Stimulated activated naive CD8-positive, alpha-beta T cell treated with anti-CD3 and anti-CD28 coated beads, Interleukin-15, amount 100 ng/mL, for 72 hours (primary cell): ENCODE measurements at regions not wholly inside any gene's neighbourhood (a gene's known extent, or its start where the extent isn't known, plus 50 kb on each side); places are given as distances from the start of the nearest gene placed in this dataset.
A peak's percentile ranks its signal among the peaks of the same experiment; 100 is the strongest.

Experiments
- ATAC-seq: fragments of 150-1000 bp; cut with Tn5 transposase; 2 replicates; pipeline ENCODE4 v1.10.0; 2021; ENCODE audit warnings: mild to moderate bottlenecking, moderate library complexity
- DNase-seq, 2 donors: peaks; one replicate each; pipeline ENCODE4 v3.0.0; 2021 to 2022
- H3K27ac Mint-ChIP-seq, 2 donors: one replicate each; pipeline ENCODE4 v1.8.0; 2022; ENCODE audit warnings: mild to moderate bottlenecking in 2 of 2, mixed read lengths in 2 of 2, moderate library complexity in 2 of 2
- H3K27me3 Mint-ChIP-seq: one replicate; pipeline ENCODE4 v1.8.0; 2022; ENCODE audit warnings: mixed read lengths
- H3K4me1 Mint-ChIP-seq: one replicate; pipeline ENCODE4 v1.8.0; 2022; ENCODE audit warnings: mild to moderate bottlenecking, mixed read lengths
- H3K4me3 Mint-ChIP-seq, 2 donors: one replicate each; pipeline ENCODE4 v1.8.0; 2022; ENCODE audit warnings: mild to moderate bottlenecking in 2 of 2, mixed read lengths in 2 of 2, moderate library complexity in 1 of 2
- H3K9me3 Mint-ChIP-seq, 2 donors: one replicate each; pipeline ENCODE4 v1.8.0; 2022; ENCODE audit warnings: mixed read lengths in 2 of 2

DNA sequence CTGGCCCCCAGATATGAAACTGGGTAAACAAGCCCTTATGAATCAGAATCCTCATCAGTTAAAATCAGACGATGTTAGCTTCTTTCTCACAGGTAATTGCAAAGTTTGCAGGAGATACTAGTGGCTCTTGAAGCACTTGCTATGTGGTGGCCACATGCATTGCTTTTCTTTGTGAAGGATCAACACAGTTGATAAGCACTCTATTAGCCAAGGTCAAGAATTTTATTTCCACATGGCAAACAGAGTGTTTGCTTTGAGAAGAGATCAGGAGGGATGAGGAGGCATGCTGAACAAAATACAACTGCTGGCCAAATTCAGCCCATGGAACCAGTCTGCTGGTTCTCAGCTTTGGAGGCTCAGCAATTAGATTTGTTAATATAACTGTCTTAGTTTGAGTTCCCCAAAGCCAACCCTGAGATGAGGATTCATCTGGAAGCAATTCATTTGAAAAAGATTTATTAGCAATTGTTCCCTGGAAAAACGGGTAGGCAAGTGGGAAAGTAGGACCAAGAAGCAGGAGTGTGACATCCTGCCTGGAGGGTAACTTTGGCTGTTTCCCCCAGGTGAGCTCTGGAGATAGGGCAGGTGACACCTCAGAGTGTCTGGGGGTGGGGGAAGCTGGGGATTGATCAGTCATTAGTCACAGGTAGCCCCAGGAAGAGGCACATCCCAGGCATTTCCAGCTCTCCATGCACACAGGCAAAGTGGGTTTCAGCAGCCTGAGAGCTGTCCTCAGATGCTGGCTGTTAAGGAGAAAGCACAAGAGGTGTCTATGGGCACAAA is 180.3 kb downstream of the ABHD5 start:
- no peak overlapping the region for H3K4me3 Mint-ChIP-seq
- ATAC-seq = no peak
- no peaks in the 10 kb centered on the region for H3K9me3 Mint-ChIP-seq
- peaks cover 5% of the 10 kb centered on the region for H3K4me1 Mint-ChIP-seq
- no peak for DNase-seq
- H3K27ac Mint-ChIP-seq = no peak overlapping the region
- H3K27me3 Mint-ChIP-seq = peaks cover 48% of the 10 kb centered on the region

GRCh38 chr3:43871627-43872245 is 181.0 kb downstream of the ABHD5 start:
- Mint-ChIP-seq H3K27me3 (peaks cover 48% of the 10 kb centered on the region), H3K27ac (no peak overlapping the region), H3K4me1 (peaks cover 5% of the 10 kb centered on the region), H3K4me3 (no peak overlapping the region), H3K9me3 (no peaks in the 10 kb centered on the region)
- DNase-seq (no peak), ATAC-seq (no peak)

DNA sequence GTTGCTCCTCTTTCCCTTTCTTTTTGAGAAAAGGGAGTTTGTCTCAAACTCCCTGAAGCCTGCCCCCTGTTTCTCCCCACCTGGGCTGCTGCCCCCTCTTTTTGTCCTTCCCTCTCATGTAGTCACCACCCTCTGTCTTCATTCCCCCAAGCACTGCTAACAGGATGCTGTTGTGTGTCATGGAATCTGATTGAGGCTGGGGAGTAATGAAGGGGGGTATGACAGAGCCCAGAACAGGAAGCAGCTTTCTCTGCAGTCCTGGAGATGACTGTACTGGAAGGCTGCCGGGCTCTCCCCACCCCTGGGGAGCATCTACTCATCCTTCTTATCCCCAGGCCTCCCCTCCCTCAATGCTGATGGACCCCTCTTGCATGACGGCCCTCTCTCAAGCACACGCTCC is 181.6 kb downstream of the ABHD5 start:
- H3K27me3 Mint-ChIP-seq = peaks cover 51% of the 10 kb centered on the region
- ATAC-seq (no peak), DNase-seq (no peak)
- H3K4me1 Mint-ChIP-seq = peaks cover 5% of the 10 kb centered on the region
- no peaks in the 10 kb centered on the region for H3K9me3 Mint-ChIP-seq
- H3K27ac Mint-ChIP-seq = peak overlapping the region in 1 of 2 donors; percentile 42
- no peak overlapping the region for H3K4me3 Mint-ChIP-seq

GRCh38 chr3:43872901-43873300 is 182.2 kb downstream of the ABHD5 start:
- H3K27me3 Mint-ChIP-seq = peaks cover 55% of the 10 kb centered on the region
- H3K4me3 Mint-ChIP-seq = no peak overlapping the region
- DNase-seq (no peak), ATAC-seq (no peak)
- peaks cover 5% of the 10 kb centered on the region for H3K4me1 Mint-ChIP-seq
- no peaks in the 10 kb centered on the region for H3K9me3 Mint-ChIP-seq
- H3K27ac Mint-ChIP-seq = no peak overlapping the region

- no peak for DNase-seq
- Mint-ChIP-seq H3K4me1 (peaks cover 5% of the 10 kb centered on the region), H3K4me3 (no peak overlapping the region), H3K9me3 (no peaks in the 10 kb centered on the region), H3K27ac (no peak overlapping the region), H3K27me3 (peaks cover 47% of the 10 kb centered on the region)
- ATAC-seq = no peak
Measured at GRCh38 chr3:43873723-43874122, 183.0 kb downstream of the ABHD5 start.

- no peak for ATAC-seq
- Mint-ChIP-seq H3K4me3 (no peak overlapping the region), H3K27ac (no peak overlapping the region), H3K27me3 (peaks cover 42% of the 10 kb centered on the region), H3K9me3 (no peaks in the 10 kb centered on the region), H3K4me1 (peaks cover 5% of the 10 kb centered on the region)
- DNase-seq = no peak
Measured at GRCh38 chr3:43874290-43874689, 183.6 kb downstream of the ABHD5 start.

DNA sequence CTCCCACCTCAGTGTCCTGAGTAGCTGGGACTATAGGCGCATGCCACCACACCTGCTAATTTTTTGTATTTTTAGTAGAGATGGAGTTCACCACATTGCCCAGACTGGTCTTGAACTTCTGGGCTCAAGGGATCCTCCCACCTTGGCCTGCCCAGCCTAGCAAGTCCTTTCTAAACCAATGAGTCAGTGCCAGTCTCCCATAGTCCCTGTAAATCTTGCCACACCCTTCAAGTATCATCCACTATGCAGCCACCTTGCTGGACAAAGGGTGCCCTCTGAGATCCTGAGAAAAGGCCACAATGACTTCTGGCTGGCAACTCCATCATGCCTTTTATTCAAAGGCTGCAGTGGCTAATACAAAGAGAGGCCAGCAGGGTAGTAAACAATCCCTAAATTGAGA is 184.0 kb downstream of the ABHD5 start:
- DNase-seq = no peak
- H3K4me3 Mint-ChIP-seq = no peak overlapping the region
- ATAC-seq = no peak
- peaks cover 37% of the 10 kb centered on the region for H3K27me3 Mint-ChIP-seq
- no peak overlapping the region for H3K27ac Mint-ChIP-seq
- H3K9me3 Mint-ChIP-seq = no peaks in the 10 kb centered on the region
- peaks cover 5% of the 10 kb centered on the region for H3K4me1 Mint-ChIP-seq

GRCh38 chr3:43876648-43877047 is 185.9 kb downstream of the ABHD5 start:
- H3K9me3 Mint-ChIP-seq = no peaks in the 10 kb centered on the region
- DNase-seq (no peak), ATAC-seq (no peak)
- H3K27ac Mint-ChIP-seq = no peak overlapping the region
- H3K27me3 Mint-ChIP-seq = peaks cover 22% of the 10 kb centered on the region
- H3K4me3 Mint-ChIP-seq = no peak overlapping the region
- peaks cover 5% of the 10 kb centered on the region for H3K4me1 Mint-ChIP-seq

DNA sequence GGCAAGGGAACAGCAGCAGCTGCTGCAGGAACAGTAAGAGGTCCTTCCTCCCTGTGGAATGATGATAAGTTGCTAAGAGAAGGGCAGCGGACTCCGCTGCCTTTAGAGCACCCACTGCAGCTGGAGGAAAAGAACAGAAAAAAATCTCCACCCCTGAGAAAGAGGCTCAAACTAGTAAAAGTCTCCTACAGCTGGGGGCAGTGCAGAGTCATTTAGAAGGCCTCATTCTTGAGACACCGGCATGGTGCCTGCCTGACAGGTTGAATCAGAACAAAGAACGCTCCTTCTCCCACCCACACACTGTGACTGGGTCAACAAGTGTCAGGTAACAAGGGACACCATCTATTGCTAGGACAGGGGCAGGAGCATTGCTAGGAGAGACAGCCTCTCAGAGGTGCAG is 188.4 kb downstream of the ABHD5 start:
- no peak overlapping the region for H3K4me3 Mint-ChIP-seq
- peaks cover 7% of the 10 kb centered on the region for H3K27me3 Mint-ChIP-seq
- ATAC-seq (peak; percentile 39), DNase-seq (no peak)
- H3K27ac Mint-ChIP-seq = no peak overlapping the region
- H3K9me3 Mint-ChIP-seq = no peaks in the 10 kb centered on the region
- no peaks in the 10 kb centered on the region for H3K4me1 Mint-ChIP-seq

DNA sequence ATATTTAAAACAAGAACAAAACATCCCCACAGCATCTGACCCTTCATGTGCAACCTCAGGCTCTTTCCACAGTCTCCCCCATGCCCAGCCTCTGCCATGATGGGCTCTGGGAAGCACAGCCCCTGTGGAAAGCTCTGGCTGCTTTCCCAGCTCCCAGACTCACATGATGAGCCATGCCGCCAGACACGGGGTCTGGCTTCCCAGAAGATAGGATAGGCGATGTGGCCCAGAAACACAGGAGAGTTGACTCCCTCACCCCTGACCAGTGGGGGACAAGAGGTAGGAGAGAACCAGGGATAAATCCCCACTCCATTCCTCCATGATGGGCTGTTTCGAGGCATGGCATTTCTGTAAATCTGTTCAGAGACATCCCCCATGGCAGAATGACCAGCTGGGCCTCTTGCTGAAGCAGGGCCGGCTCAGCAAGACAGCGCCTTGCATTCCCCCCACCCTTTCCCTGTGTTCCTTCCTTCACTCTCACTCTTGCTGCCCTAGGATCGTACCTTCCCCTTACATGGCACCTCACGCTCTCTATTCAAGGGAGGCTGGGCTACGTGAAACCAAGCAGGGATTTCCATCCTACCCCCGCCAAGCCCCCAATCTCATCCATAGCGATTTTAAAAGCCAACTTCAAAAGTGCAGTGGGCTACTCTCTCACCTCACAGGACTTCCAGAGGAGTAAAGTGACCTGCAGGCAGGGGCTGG is 192.4 kb downstream of the ABHD5 start:
- no peak overlapping the region for H3K4me3 Mint-ChIP-seq
- H3K4me1 Mint-ChIP-seq = no peaks in the 10 kb centered on the region
- H3K27ac Mint-ChIP-seq = peak overlapping the region in 1 of 2 donors; percentile 67
- no peaks in the 10 kb centered on the region for H3K9me3 Mint-ChIP-seq
- ATAC-seq = no peak
- peaks cover 6% of the 10 kb centered on the region for H3K27me3 Mint-ChIP-seq
- no peak for DNase-seq

DNA sequence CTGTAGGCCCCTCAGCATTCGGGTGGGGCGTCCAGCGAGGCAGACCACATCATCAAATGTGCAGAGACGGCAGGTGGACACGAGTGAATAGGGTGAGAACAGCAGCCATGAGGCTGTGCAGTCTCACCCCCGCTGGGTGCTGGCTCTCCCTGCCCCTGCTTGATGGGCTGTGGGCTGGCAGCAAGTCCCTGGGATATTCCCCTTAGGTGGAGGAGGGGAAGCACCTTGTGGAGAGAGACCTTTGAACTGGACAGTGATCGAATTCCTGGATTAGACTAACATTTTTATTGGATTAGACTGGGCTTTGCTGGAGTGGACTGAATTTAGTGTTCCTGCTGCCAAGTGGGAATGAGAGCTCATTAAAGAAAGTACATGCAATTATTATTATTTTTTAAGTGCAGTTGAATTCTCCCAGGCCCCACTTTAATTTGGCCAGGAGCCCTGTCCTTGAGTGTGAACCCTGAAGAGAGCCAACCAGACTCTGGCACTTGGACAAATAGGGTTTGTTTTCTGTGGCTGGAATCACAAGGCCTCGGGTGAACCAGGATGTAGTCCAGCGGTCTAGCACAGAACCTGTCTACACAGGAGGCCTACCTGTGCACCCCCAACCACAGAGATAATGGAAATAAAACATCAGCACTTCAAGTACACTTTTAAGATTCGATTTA is 193.1 kb downstream of the ABHD5 start:
- peaks cover 11% of the 10 kb centered on the region for H3K27me3 Mint-ChIP-seq
- no peaks in the 10 kb centered on the region for H3K4me1 Mint-ChIP-seq
- no peak for DNase-seq
- H3K4me3 Mint-ChIP-seq = no peak overlapping the region
- no peaks in the 10 kb centered on the region for H3K9me3 Mint-ChIP-seq
- H3K27ac Mint-ChIP-seq = no peak overlapping the region
- no peak for ATAC-seq

GRCh38 chr3:43884581-43884980 is 193.8 kb downstream of the ABHD5 start:
- H3K27me3 Mint-ChIP-seq = peaks cover 11% of the 10 kb centered on the region
- H3K27ac Mint-ChIP-seq = no peak overlapping the region
- H3K4me1 Mint-ChIP-seq = no peaks in the 10 kb centered on the region
- no peak overlapping the region for H3K4me3 Mint-ChIP-seq
- no peak for ATAC-seq
- no peaks in the 10 kb centered on the region for H3K9me3 Mint-ChIP-seq
- DNase-seq = no peak

DNA sequence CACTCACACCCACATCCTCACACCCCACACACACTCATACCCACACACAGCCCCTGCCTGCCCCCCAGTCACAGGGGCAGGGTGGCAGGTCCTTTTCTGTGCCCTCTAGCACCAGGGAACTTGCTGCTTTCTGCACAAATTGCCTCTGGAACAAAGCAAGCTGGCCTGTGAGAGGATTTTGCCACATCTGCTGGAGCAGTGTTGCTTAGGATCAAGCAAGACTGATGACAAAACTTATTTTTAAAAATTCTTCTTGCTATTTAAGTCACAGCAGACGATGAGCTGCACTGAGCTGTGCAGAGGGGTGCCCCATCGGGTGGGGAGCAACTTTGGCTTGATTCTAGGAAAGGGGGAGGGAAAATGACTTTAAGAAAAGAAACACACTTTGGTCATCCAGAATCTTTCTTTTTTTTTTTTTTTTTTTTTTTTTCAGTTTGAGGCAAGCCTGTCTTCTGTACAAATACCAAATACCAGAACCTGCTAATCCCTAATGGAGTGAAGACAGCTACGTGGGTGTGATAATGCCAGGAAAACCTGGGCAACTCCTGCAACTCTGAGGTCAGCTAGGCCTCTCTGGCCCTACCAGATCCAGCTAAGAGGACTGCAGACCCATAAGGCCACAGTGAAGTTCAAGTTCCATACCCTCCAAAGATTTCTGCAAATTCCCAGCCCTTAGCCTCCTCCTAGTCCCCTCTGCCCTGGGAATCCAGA is 195.3 kb downstream of the ABHD5 start:
- Mint-ChIP-seq H3K4me1 (no peaks in the 10 kb centered on the region), H3K4me3 (no peak overlapping the region), H3K9me3 (no peaks in the 10 kb centered on the region), H3K27ac (peak overlapping the region in 1 of 2 donors; percentile 4), H3K27me3 (peaks cover 18% of the 10 kb centered on the region)
- DNase-seq (no peak), ATAC-seq (no peak)

DNA sequence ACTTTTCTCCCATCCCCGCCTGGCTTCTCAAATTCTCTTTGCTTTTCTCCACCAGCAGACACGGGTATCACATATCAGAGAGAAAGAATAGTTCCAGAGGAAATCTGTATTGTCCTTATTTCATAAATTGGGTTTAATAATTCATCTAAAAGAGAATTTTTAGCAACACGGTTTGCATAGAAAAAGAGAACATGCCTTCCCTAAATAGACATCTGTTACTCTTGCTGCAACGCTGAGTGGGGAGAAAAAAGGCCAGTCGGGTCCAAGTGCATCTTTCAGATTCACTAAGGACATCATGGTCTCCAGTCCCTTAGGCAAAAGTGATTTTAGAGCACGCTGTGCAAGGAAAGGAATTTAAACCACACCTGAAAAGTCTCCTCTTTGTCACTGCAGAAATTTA is 201.3 kb downstream of the ABHD5 start:
- Mint-ChIP-seq H3K27ac (no peak overlapping the region), H3K27me3 (peaks cover 77% of the 10 kb centered on the region)

GRCh38 chr3:43892526-43892925 is 201.8 kb downstream of the ABHD5 start:
- DNase-seq = no peak
- Mint-ChIP-seq H3K9me3 (no peaks in the 10 kb centered on the region), H3K27ac (no peak overlapping the region), H3K27me3 (peaks cover 82% of the 10 kb centered on the region), H3K4me3 (no peak overlapping the region), H3K4me1 (peaks cover 15% of the 10 kb centered on the region)
- ATAC-seq = no peak

More for the DNA sequence above, 201.3 kb downstream of the ABHD5 start:
- DNase-seq = no peak
- peaks cover 15% of the 10 kb centered on the region for H3K4me1 Mint-ChIP-seq
- no peak overlapping the region for H3K4me3 Mint-ChIP-seq
- no peak for ATAC-seq
- H3K9me3 Mint-ChIP-seq = no peaks in the 10 kb centered on the region
